Suprapubic skin (tissue), 4 donors: ENCODE measurements at regions not wholly inside any gene's neighbourhood (a gene's known extent, or its start where the extent isn't known, plus 50 kb on each side); places are given as distances from the start of the nearest gene placed in this dataset.

Source experiments
- CTCF ChIP-seq, 2 donors: fragments of 200-600 bp in 1 of 2; fragments of 450-650 bp in 1 of 2; sonication (generic) in 1 of 2; IDR thresholded peaks; one replicate each; pipeline ENCODE4 v1.5.1; 2016 to 2019; ENCODE audit warnings: antibody characterized with exemption in 2 of 2, mild to moderate bottlenecking in 1 of 2, moderate library complexity in 1 of 2
- POLR2A ChIP-seq, 2 donors: fragments of 450-650 bp; IDR thresholded peaks; one replicate each; pipeline ENCODE4 v1.6.1; 2017; ENCODE audit warnings: antibody characterized with exemption in 2 of 2, mild to moderate bottlenecking in 2 of 2, moderate library complexity in 2 of 2
- POLR2AphosphoS5 ChIP-seq, 3 donors: sonication (generic); formaldehyde crosslinking; IDR thresholded peaks; one replicate each; pipeline ENCODE4 v1.6.1; 2017; ENCODE audit warnings: antibody characterized with exemption in 3 of 3

DNA sequence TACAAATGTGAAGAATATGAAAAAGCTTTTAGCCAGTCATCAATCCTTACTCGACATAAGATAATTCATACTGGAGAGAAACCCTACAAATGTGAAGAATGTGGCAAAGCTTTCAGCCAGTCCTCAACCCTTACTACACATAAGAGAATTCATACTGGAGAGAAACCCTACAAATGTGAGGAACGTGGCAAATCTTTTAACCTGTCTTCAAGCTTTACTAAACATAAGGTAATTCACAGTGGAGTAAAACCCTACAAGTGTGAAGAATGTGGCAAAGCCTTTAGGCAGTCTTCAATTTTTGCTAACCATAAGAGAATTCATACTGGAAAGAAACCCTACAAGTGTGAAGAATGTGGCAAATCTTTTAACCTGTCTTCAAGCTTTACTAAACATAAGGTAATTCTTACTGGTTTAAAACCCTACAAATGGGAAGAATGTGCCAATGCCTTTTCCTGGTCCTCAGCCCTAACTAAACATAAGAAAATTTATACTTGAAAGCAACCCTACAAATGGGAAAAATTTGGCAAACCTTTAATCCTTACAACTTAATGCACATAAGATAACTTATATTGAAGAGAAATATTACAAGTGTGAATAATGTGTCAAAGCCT, 74.1 kb upstream of the ZNF681 start:
- TF ChIP-seq POLR2A (IDR thresholded peaks at IDR 0.05) (no peak), CTCF (IDR thresholded peaks at IDR 0.05) (no peak), POLR2AphosphoS5 (IDR thresholded peaks at IDR 0.05) (no peak)
